Suppressor macrophage (primary cell): ENCODE measurements at regions not wholly inside any gene's neighbourhood (a gene's known extent, or its start where the extent isn't known, plus 50 kb on each side); places are given as distances from the start of the nearest gene placed in this dataset.
"Not testable (repeated sequence)": the region's sequence is repeated elsewhere in the genome, so short reads cannot be mapped to it uniquely, and the experiment has no call there.

Experiments used
- DNase-seq, 4 experiments: peaks; one replicate each; pipeline ENCODE4 v3.0.0-alpha.2; 2020 to 2022

DNA sequence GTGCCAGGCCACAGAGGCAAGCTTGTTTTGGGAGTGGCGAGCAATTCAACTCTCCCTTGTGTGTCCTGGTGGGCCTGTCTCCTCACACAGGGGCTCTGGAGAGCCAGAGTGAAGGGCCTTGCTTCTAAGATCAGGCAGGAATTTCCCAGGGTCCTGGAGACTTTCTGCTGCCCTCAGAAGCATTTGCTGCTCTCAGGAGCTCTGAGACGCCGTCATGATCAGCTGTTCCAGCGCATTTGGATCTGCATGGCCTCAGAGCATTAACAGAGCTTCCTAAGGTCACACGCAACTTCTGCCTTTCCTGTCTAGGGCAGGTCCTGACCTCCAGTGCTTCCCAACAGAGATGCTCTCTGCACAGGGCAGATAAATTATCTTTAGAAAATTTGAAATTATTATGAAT lies 52.2 kb upstream of the C10orf90 start:
- no peak for DNase-seq

DNA sequence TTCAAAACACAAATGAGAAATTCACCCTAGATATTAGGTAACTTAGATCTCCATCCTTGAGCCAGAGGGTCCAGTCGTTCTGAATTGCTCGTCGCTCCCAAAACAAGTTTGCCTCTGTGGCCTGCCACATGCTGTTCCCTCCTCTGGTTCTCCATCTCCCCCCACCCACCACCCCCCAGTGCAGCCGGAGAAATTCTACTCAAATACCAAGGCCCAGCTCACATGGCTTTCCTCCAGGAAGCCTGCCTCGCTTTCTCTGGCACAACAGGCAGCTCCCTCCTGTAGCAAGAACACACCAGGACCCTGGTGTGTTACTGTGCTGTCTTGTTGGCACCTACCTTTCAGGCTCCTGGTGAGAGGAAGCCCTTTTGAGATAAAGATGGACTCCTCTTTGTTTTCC lies 52.7 kb upstream of the C10orf90 start:
- DNase-seq, result no peak

DNA sequence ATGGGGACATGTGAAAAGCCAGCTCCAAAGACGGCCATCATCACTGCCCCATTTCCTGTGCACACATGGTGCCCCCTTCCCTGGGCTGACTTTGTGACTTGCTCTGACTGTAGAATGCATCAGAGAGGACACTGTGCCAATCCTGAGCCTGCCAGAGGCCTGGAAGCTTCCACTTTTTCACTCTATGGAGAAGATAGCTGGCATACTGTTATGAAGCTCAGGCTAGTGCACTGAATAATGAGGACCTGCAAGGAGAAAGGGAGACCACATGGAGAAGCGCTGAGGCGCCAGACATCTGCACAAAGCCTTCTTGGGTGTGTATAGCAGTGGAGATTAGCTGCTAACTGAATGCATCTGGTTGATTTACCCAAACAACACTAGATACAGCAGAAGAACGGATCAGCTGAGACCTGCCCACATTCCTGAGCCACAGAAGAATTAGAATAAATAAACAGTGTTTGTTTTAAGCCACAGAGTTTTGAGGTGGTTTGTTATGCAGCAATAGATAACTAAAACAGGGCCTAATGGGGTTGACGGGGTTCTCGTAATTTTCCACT lies 58.9 kb upstream of the C10orf90 start:
- DNase-seq, result no peak

DNA sequence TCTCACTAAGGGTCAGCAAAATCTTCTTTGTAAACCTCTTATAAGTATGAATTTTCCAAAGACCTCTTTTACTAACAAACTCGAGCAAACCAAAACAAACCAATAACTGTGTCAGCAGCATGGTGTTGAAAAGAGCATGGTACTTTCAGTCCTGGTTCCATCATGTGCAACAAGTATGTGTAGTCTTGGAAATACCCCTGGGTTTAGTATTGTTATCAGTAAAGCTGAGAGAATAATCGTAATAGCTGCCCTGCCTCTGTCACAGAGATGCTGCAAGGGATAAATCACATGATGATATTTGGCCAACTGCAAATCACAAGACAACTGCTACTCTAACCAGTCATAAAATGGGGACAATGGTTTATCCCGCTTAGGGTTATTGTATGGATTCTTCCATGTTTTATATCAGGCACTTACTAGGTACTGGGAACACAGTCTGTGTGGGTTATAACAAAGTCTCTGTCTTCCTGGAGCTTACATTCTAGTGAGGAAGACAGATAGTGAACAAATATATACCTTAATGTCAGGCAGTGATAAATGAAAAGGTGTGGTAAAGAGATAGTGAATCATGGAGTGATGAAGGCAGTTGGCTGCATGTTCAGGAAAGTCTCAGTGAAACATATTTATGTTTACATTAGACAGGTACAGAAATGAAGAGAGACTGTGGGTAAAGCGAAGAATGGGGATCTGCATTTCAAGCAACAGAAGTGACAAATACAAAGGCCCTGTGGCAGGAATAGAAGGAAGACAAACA lies 60.5 kb upstream of the C10orf90 start:
- no peak for DNase-seq

DNA sequence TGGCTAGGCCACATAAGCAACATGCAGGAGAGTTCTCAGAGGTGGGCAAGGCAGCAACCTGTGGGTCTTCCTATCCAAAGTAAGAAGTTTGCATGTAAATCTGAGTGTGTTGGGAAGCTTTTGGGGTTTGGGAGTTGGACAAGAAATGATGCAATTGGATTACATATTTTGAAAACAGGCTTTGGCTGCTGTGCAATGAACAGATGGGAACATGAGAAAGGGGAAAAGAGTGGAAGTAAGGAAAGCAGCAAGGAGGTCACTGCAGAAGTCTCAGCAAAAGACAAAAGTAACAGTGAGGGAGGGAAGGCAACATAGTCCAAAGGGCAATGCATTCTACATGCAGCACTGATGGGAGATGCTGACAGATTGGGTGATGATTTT lies 61.1 kb upstream of the C10orf90 start:
- DNase-seq, result no peak

DNA sequence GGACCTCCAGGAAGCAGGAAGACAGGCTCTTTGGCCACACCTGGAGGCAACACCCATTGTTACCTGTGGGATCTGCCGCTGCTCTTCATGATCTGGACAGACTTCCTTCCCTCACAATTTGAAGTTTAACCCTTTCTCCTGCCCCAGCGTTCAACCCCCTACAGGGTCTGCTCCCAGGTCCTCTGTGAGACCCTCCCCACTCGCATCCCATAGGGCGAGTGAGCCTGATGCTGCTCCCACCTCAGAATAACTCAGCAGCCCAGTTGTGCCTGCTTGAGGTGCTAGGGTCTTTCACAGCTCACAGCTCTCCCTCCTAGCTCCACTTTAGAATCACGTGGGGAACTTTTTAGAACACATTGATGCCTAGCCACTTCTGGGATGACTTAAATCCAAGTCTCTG lies 61.8 kb upstream of the C10orf90 start:
- DNase-seq, result no peak

DNA sequence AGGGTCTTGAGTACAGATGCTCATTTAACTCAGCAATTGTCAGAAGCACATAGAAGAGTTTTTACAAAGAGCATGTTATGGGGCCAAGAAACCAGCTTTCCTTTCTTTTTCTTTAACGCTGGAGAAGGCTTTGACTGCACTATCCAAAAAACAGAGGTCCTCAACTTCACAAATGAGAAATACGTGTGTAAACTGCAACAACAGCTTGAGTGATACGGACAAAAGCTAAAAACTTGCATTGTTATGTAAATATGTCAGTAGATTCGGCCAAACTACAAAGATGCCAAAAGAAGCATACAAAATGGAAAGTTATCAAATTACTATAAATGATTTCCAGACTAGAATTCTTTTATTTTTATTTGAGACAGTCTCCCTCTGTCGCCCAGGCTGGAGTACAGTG lies 62.4 kb upstream of the C10orf90 start:
- DNase-seq, result no peak

DNA sequence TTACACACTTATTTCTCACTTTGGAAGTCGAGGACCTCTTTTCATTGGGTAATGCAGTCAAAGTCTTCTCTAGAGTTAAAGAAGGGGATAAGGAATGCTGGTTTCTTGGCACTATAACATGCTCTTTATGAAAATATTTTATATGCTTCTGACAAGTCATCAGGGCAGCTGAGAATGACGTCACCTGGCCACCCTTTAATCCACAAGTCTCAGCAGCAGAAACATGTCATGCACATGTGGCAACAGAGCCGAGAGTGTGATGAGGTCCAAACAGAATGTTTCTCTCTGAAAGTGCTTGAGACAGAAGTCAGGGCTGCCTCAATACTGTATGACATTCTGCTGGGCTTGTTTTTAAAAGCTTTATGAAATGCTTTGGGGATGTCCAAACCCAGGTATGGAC lies 63.5 kb upstream of the C10orf90 start:
- peak in 2 of 4 experiments; percentile 1 to 17 for DNase-seq

DNA sequence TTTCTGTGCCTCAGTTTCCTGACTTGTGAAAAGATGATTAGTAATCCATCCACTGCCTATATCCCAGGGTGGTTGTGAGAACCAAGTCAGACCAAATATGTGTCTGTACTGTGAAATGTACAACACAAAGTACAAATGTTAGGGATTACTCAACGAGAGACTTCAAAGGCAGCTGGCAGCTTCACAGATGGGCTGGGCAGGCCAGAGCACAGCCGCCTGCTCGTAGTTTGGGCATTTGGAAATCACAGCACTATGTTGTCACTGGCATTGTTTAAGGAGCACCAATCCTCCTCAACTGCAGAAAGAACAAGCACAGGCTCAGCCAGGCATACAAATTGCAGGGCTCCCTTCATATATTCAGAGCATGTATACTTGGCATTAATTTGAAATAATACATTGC lies 64.5 kb upstream of the C10orf90 start:
- no peak for DNase-seq

DNA sequence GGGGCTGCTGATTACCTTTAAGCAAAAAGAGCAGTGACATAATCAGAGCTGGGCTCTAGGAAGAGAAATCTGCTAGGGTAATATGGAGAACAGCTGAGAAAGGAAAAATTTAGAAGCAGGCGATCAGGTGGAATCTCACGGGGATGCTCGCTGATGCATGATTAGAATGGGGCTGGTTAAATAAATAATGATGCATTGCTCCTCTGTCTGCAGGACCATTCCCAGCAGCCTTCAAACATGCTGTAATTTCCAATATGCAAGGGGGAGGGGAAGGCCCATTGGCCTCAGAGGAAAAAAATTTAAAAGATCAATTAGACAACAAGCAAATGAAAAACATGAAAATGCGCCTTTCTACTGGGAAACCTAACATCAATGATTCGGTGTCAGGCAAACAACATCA lies 65.6 kb upstream of the C10orf90 start:
- no peak for DNase-seq

DNA sequence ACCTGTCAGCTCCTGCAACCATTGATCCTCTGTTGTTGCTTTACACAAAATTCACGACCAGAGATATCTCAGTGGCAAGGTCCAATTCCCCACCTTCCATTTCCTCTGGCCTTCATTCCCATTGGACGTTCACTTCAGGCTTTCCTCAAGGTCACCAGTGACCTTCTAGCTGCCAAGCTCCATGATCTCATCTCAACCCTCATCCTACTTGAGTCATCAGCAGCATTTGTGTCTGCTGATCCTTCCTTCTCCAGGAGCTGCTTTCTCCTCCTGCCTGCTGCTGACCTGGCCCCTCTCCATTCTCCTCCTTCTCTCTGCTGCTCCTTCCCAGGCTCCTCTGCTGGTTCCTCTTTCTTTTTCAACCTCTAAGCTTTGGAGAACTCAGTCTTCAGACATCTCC lies 66.2 kb upstream of the C10orf90 start:
- DNase-seq, result peak in 1 of 4 experiments; percentile 4

DNA sequence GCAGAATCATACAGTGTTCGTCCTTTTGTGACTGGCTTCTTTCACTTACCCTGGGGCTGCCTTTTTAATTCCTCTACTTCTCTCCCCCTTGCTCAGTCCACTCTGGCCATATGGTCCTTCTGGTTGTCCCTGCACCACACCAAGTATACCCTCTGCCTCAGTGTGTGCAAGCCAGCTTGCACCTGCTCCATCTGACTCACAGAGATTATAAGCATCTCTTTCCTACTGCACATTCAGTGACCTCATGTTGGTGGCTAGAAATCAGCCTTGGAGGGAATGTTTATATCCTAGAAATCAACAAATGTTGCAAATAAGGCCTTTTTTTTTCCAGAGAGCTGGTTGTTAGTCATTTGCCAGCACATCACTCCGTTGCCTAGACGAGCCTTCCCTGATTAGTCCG lies 67.5 kb upstream of the C10orf90 start:
- DNase-seq, result no peak

DNA sequence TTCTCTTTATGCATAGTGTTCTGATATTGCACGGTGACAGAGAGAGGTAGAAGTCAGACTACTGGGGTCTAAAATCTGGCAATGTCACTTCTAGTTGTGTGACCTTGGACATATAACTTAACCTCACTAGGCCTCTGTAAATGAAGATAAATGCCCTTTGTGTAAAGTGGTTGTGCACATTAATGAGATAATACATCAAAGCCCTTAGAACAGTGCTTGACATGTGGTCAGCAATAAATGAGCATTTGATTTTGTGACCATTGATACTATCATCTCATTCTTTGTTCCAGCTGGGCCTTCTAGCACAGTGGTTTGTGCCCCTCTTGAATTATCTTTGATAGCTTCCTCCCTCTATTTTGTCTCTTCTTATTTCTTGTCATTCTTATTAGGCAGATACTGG lies 74.1 kb upstream of the C10orf90 start:
- no peak for DNase-seq

DNA sequence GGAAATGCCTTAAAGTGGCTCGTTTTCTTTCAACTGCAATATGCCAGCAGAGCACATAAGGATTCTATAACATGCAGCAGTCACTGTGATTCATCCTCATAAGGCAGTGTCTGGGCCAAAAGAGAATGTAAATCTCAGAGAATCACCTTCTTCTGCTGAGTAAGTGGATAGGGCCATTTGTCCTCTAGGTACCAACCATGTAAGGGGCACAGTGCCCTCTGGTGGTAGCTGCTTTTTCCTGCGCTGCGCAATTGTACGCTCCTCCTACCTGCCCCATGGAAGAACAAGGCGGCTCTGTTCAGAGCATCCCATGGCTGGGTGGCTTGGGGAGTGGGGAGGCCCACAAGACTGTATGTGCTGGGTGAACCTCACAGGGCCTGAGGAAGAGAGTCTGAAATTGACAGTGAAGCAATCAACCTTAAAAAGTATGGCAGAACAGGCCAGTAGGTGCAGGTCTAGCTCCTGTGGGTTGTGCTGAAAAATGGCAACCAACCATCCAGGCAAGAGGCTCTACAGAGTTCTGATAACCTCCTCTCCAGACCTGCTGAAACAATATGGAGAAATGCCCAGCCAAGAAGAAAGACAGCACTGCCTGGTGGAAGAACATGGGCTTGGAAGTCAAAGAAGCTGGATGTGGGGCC lies 78.6 kb upstream of the C10orf90 start:
- peak; percentile 71 to 86 (median 76) for DNase-seq

DNA sequence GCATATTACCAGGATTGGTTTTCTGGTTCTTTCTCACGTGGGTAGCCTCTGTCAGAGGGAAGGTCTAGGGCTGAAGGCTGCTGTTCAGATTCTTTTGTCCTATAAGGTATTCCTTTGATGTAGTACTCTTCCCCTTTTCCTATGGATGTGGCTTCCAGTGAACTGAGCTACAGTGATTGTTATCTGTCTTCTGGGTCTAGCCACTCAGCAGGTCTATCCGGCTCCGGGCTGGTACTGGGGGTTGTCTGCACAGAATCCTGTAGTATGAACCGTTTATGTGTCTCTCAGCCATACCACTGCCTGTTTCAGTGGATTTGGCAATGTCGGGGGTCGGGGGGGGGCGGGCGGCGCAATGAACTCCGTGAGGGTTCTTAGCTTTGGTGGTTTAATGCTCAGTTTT lies 84.5 kb upstream of the C10orf90 start:
- DNase-seq, result no peak

DNA sequence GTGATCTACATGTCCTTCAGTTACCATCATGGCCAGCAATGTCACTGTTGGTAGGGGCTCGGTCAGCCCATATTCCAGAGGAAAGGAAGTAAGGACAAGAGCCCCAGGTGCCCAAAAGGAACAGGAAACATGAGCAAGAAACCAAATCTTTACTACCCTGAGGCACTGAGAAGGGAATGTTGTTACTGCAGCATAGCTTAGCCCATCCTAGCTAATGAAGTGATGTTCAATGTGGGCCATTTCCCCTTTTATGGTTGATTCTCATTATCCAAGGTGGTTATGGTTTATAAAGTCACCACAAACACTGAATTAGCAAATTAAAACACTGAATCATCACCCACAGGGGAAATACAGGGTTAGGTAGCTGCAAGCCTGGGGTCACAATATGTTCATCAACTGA lies 88.4 kb upstream of the C10orf90 start:
- no peak for DNase-seq

DNA sequence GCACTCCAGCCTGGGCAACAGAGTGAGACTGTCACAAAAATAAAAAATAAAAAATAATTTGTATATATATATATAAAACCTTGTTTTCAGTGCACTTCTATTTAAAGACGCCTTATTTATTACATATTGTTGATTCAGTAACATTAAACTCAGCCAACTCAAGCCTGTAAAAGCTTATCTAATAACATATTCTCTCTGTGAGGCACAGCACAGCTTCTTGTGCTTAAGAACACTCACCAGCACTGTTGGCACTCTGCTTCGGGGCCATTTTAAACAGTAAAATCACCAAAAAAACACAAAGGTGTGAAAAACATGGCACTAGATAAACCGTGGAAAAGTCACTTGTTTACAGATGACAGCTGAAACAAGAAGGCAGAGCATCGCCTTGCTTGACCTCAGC lies 89.0 kb upstream of the C10orf90 start:
- no peak for DNase-seq

DNA sequence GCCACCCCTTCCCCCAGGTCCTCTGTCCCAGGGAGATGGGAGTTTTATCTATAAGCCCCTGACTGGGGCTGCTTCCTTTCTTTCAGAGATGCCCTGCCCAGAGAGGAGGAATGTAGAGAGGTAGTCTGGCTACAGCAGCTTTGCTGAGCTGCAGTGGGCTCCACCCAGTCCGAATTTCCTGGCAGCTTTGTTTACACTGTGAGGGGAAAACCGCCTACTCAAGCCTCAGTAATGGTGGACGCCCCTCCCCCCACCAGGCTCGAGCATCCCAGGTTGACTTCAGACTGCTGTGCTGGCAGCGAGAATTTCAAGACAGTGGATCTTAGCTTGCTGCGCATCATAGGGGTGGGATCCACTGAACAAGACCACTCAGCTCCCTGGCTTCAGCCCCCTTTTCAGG lies 96.2 kb upstream of the C10orf90 start:
- not testable (repeated sequence) for DNase-seq

DNA sequence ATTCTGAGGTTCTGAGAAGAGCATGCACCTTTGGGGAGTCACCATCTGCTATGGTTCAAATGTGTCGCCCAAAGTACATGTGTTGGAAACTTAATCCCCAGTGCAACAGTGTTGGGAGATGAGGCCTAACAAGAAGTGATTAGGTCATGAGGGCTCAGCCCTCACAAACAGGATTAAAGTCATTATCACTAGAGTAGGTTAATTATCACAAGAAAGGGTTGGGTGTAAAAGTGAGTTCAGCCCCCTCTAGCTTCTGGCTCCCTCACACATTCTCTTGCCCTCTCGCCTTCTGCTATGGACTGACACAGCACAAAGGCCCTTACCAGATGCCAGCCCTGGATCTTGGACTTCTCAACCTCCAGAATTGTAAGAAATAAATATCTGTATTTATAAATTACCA lies 100.3 kb upstream of the C10orf90 start:
- no peak for DNase-seq

DNA sequence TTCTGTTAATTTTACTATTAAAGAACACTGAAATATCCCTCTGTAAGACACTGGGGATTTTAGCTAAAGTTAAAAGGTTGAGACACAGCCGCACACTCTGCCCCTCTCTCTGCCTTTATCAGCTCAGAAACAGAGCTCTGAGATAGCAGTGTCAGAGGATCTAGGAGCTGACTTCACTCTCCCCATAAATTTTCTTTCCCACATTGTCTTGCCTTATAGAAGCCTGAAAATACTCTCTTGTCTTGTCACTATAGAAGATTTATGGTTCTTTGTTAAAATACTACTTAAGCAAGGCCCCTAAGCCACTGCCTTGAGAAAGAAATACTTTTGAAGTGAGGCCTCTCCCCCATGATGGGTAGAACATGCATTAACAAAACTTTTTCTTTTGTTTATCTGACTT lies 105.7 kb upstream of the C10orf90 start:
- no peak for DNase-seq

DNA sequence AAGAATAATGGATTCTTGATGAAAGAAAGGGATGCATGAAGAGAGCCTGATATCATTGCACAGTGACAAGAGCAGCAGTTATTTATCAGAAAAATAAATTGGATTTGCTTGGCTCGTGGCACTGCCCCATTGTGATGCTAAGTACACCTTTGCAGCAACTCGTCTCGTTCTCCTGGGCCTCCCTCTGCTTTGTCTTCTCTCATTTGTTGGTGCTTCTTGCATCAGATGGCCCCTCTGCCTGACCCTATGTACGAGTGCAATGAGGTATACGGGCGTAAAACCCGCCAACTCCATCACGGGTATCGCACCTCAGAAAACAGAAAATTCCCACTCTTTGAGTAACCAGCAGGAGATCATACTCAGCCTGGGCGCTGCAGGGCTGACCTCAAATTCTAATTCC lies 107.2 kb upstream of the C10orf90 start:
- no peak for DNase-seq

DNA sequence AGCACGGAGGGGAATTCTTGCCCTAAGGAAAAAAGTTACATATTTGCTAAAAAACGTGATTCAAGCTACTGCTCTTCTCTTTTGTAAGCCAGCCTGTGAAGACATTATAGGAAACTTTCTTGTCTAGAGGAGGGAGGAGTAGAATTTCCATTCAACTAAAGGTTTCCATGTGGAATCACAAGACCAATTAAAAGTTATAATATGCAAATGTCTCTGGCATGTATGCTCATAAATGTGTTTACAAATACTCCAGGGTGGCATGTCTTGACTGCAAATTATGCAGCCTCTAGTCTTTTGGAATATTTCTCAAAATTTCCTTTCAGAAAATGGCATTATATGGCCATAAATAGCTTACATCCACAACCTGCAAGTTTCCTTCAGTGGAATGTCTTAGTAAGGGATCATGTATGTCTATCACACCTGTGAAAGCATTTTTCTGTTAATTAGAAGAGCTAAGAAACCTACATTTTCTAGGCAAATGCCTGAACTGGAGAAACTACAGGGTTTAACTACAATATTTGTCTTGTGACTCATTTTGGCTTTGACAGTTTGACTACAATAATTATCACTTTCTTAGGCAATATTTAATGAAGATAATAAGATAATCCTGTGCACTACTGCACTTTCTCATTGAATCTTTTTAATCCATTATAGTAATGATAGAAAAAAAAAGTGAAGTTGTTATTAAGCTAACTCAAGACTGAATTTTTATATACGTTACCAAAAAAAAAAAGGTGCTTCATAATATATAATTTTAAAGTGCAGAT lies 111.1 kb upstream of the C10orf90 start:
- no peak for DNase-seq

DNA sequence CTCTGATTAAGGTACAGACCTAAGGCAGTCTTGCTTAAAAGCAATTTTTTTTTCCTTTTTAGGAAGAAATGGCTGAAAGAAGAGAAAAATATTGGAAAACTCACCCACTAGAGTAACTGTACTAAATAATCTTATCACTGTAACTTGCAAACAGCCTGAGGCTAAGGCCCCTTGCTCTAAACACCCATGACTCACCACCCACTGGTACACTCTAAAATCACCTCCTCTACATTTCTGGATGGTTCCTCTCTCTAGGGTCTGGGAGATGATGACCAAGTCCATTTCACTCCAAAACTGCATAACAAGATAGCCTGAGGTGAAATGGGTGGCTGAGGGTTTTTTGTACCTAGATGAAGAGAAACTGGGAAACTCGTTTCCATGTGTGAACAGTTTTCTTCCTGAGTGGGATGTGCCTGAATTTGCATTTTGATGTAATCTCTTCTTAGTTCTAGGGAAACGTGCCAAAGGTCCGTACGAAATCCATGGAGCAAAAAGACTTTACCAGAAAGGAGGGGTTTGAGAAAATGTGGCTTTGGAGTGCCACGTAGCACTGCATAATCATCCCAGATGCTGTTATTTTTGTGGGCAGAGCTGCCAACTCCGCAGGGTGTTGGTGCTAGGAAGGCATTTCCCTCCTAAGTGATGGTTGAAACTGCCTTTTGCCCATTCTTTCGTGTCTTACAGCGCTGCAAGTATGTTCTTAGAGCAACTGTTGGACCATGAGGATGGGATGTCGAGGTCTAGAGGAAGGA lies 113.5 kb upstream of the C10orf90 start:
- DNase-seq, result no peak
